GM12878 (cell line): ENCODE measurements at regions not wholly inside any gene's neighbourhood (a gene's known extent, or its start where the extent isn't known, plus 50 kb on each side); places are given as distances from the start of the nearest gene placed in this dataset.

ENCODE experiments used
- ATAC-seq: fragments of 200-7000 bp; cut with Tn5 transposase; 3 replicates; pipeline ENCODE4 v1.9.1; 2020; ENCODE audit warnings: mild to moderate bottlenecking, moderate library complexity
- BruUV-seq: library from RNA; stranded (reverse); fragments of 400-500 nt; replicated peaks from 2 replicates; lab custom pipeline; 2021; lab: Mats Ljungman, UMichigan
- CTCF ChIA-PET: fragments of 300-600 bp; sonication (Branson Sonifier 250); formaldehyde crosslinking; extraction: SDS; loops from one replicate; lab custom pipeline; 2021; ENCODE audit warnings: inconsistent platforms; lab: Yijun Ruan, JAX
- POLR2A ChIA-PET: fragments of 350-600 bp; formaldehyde crosslinking; extraction: SDS; loops from one replicate; lab custom pipeline; 2021; ENCODE audit warnings: inconsistent platforms; lab: Charles Lee
- RAD21 ChIA-PET: fragments of 300-600 bp; sonication (Branson Sonifier 250); formaldehyde crosslinking; loops from one replicate; lab custom pipeline; 2023; ENCODE audit warnings: antibody characterized with exemption; ENCODE audit not compliant: unreplicated experiment; lab: Charles Lee
- SMC1A ChIA-PET: fragments of 300-600 bp; sonication (Branson Sonifier 250); formaldehyde crosslinking; loops from one replicate; lab custom pipeline; 2023; ENCODE audit not compliant: unreplicated experiment, uncharacterized antibody; lab: Charles Lee
- DNase-seq: peaks from one replicate; pipeline ENCODE4 v3.0.0-alpha.2; 2011; ENCODE audit warnings: low read depth, low spot score
- FAIRE-seq: peaks from 3 replicates; lab custom pipeline; 2011; peaks lifted over from hg19 to GRCh38; lab: Jason Lieb, UNC
- H2AFZ ChIP-seq: 2 replicates; pipeline ENCODE4 v1.6.0; 2011; ENCODE audit warnings: low read depth, low read length, control low read depth; ENCODE audit not compliant: control insufficient read depth
- H3K27ac ChIP-seq: 2 replicates; pipeline ENCODE4 v1.5.1; 2011; ENCODE audit warnings: control low read depth; ENCODE audit not compliant: control insufficient read depth, insufficient read depth
- H3K27me3 ChIP-seq, 2 experiments: replicated peaks in 1 of 2; 2 replicates each; pipeline versions ENCODE4 v1.6.0 to v1.6.1; 2011; ENCODE audit warnings: low read length in 1 of 2; ENCODE audit not compliant: control insufficient read depth in 2 of 2, insufficient read depth in 2 of 2
- H3K36me3 ChIP-seq, 2 experiments: 2 replicates each; pipeline ENCODE4 v1.5.1; 2011; ENCODE audit warnings: low read length in 1 of 2; ENCODE audit not compliant: control insufficient read depth in 2 of 2, insufficient read depth in 2 of 2
- H3K4me1 ChIP-seq: 2 replicates; pipeline ENCODE4 v1.6.1; 2011; ENCODE audit warnings: mild to moderate bottlenecking, low read length, moderate library complexity, mixed read lengths; ENCODE audit not compliant: control insufficient read depth, insufficient read depth
- H3K4me2 ChIP-seq: 2 replicates; pipeline ENCODE4 v1.6.0; 2011; ENCODE audit warnings: control low read depth; ENCODE audit not compliant: control insufficient read depth, insufficient read depth
- H3K4me3 ChIP-seq: fragments of 200-600 bp; sonication (generic); 2 replicates; pipeline ENCODE4 v1.5.1; 2016
- H3K79me2 ChIP-seq: 2 replicates; pipeline ENCODE4 v1.6.0; 2011; ENCODE audit warnings: low read length; ENCODE audit not compliant: control insufficient read depth, insufficient read depth
- H3K9ac ChIP-seq: 2 replicates; pipeline ENCODE4 v1.8.0; 2011; ENCODE audit warnings: low read length, control low read depth, mixed read lengths; ENCODE audit not compliant: control insufficient read depth, insufficient read depth
- H3K9me3 ChIP-seq: replicated peaks from 3 replicates; pipeline ENCODE4 v1.5.1; 2011; ENCODE audit warnings: mild to moderate bottlenecking, low read length; ENCODE audit not compliant: control insufficient read depth, insufficient read depth
- H4K20me1 ChIP-seq: 2 replicates; pipeline ENCODE4 v1.6.0; 2011; ENCODE audit not compliant: control insufficient read depth, insufficient read depth
- BRCA1 ChIP-seq: IDR thresholded peaks from 2 replicates; pipeline ENCODE4 v1.6.1; 2011; ENCODE audit warnings: low read depth, low read length, improper control_type of control experiment
- DPF2 ChIP-seq: fragments of 450-650 bp; IDR thresholded peaks from 2 replicates; pipeline ENCODE4 v1.6.1; 2017; ENCODE audit warnings: mild to moderate bottlenecking
- MEF2A ChIP-seq: IDR thresholded peaks from 2 replicates; pipeline ENCODE4 v1.6.1; 2011; ENCODE audit warnings: low read depth, mild to moderate bottlenecking, low read length, moderate library complexity; ENCODE audit not compliant: insufficient read depth
- NR2C2 ChIP-seq: IDR thresholded peaks from 2 replicates; pipeline ENCODE4 v1.6.1; 2011; ENCODE audit warnings: borderline replicate concordance, low read depth; ENCODE audit not compliant: control insufficient read depth, insufficient read length
- SMAD1 ChIP-seq: fragments of 450-650 bp; IDR thresholded peaks from 2 replicates; pipeline ENCODE4 v1.6.1; 2018; ENCODE audit warnings: mild to moderate bottlenecking, low read depth; ENCODE audit not compliant: partially characterized antibody
- SREBF2 ChIP-seq: IDR thresholded peaks from 2 replicates; pipeline ENCODE4 v1.6.1; 2012; ENCODE audit warnings: mild to moderate bottlenecking, low read length
- YBX1 ChIP-seq: fragments of 450-650 bp; IDR thresholded peaks from 2 replicates; pipeline ENCODE4 v1.6.1; 2016; ENCODE audit warnings: antibody characterized with exemption
- ZNF217 ChIP-seq: fragments of 450-650 bp; IDR thresholded peaks from 2 replicates; pipeline ENCODE4 v1.6.1; 2017; ENCODE audit warnings: antibody characterized with exemption, mild to moderate bottlenecking
- WGBS: methylation state at CpG from one replicate; pipeline ENCODE4 v1.1.6; 2016; ENCODE audit warnings: low lambda C conversion rate; ENCODE audit not compliant: insufficient replicate concordance, insufficient coverage; ENCODE audit errors: missing lambda C conversion rate; 5-methylcytosine and 5-hydroxymethylcytosine counted together
- in situ Hi-C: fragments of 300-500 bp; cut with MboI; formaldehyde crosslinking; loops from 9 replicates; pipeline ENCODE4 v1.14.3; 2018; ENCODE audit warnings: mixed read lengths
- intact Hi-C: fragments of 100-400 bp; cut with micrococcal nuclease; formaldehyde crosslinking; loops from one replicate; pipeline ENCODE4 v1.14.2; 2022; ENCODE audit not compliant: unreplicated experiment
- TF ChIP-seq, protein P1 (sequence below): fragments of 450-650 bp; IDR thresholded peaks from 2 replicates; pipeline ENCODE4 v1.6.1; 2017; ENCODE audit warnings: low read depth, mild to moderate bottlenecking, moderate library complexity
- TF ChIP-seq, protein P2 (sequence below): fragments of 450-650 bp; formaldehyde crosslinking; IDR thresholded peaks from 2 replicates; pipeline ENCODE4 v1.5.0; 2022; ENCODE audit warnings: mild to moderate bottlenecking, missing genetic modification characterization
- TF ChIP-seq, protein P3 (sequence below): IDR thresholded peaks from 2 replicates; pipeline ENCODE4 v1.6.1; 2012; ENCODE audit warnings: improper control_type of control experiment, low read depth, low read length; ENCODE audit not compliant: insufficient replicate concordance

DNA sequence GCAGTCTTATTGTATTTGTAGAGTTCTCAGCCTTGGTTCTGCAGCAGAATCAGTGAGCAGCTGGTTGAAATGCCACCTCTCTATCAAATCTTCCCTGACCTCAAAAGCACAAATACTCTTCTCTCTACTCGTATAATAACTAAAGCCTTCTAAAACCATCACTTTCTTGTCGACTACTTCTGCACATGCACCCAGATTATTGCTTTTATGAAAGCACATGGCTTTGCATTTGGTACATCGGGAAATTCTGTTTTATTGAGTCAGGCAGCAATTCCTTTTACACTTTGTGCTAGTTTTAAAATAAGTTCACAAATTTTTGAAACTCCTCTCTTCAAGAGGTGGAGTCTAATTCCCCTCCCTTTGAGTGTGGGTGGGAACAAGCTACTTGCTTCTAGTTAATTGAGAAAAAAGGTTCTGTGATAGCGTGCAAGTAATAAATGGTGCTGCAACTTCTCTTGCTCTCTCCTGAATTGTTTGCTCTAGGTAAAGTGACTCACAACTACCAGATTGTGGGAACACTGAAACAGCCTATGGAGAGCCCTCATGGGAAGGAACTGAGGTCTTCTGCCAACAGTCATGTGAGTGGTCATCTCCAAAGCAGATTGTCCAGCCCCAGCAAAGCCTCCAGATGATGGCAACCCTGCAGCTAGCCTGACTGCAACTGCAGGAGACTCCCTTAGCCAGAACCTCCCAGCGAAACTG is 66.0 kb upstream of the TAF1L start:
- Histone ChIP-seq H3K27me3 (no peaks in the 10 kb centered on the region; a peak in 1 of 4 replicates), H3K9ac (no peak overlapping the region), H3K4me3 (no peak overlapping the region), H3K79me2 (no peaks in the 10 kb centered on the region), H3K4me2 (no peak overlapping the region), H3K36me3 (no peaks in the 10 kb centered on the region), H3K27ac (no peak overlapping the region), H3K9me3 (no peaks in the 10 kb centered on the region), H3K4me1 (no peaks in the 10 kb centered on the region), H2AFZ (no peak overlapping the region), H4K20me1 (no peaks in the 10 kb centered on the region)
- intact Hi-C loops (loop anchor here (5.0 kb wide), 1 partner anchor 114 kb away; no protein-coding TSS in a partner anchor), in situ Hi-C loops (no loop called here)
- no peak for ATAC-seq
- ChIA-PET RAD21 (no interaction called here), CTCF (interaction anchor here (1.2 to 1.8 kb wide), 4 partner anchors 112 to 323 kb away, joined by 3 to 4 read pairs (median 4); no protein-coding TSS in a partner anchor), SMC1A (interaction anchor here (2.4 kb wide), 1 partner anchor 120 kb away, joined by 7 read pairs; no protein-coding TSS in a partner anchor), POLR2A (no interaction called here)
- no peak for FAIRE-seq
- DNase-seq: no peak
- BruUV-seq: no TSS peak
- WGBS: 5% methylated on average over 5 of the region's 5 CpGs
- TF ChIP-seq SMAD1 (no peak), NR2C2 (no peak), DPF2 (no peak), MEF2A (no peak), ZNF217 (no peak), BRCA1 (no peak), SREBF2 (no peak), YBX1 (no peak)
- TF ChIP-seq, protein P1, sequence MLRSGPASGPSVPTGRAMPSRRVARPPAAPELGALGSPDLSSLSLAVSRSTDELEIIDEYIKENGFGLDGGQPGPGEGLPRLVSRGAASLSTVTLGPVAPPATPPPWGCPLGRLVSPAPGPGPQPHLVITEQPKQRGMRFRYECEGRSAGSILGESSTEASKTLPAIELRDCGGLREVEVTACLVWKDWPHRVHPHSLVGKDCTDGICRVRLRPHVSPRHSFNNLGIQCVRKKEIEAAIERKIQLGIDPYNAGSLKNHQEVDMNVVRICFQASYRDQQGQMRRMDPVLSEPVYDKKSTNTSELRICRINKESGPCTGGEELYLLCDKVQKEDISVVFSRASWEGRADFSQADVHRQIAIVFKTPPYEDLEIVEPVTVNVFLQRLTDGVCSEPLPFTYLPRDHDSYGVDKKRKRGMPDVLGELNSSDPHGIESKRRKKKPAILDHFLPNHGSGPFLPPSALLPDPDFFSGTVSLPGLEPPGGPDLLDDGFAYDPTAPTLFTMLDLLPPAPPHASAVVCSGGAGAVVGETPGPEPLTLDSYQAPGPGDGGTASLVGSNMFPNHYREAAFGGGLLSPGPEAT: no peak
- TF ChIP-seq, protein P2, sequence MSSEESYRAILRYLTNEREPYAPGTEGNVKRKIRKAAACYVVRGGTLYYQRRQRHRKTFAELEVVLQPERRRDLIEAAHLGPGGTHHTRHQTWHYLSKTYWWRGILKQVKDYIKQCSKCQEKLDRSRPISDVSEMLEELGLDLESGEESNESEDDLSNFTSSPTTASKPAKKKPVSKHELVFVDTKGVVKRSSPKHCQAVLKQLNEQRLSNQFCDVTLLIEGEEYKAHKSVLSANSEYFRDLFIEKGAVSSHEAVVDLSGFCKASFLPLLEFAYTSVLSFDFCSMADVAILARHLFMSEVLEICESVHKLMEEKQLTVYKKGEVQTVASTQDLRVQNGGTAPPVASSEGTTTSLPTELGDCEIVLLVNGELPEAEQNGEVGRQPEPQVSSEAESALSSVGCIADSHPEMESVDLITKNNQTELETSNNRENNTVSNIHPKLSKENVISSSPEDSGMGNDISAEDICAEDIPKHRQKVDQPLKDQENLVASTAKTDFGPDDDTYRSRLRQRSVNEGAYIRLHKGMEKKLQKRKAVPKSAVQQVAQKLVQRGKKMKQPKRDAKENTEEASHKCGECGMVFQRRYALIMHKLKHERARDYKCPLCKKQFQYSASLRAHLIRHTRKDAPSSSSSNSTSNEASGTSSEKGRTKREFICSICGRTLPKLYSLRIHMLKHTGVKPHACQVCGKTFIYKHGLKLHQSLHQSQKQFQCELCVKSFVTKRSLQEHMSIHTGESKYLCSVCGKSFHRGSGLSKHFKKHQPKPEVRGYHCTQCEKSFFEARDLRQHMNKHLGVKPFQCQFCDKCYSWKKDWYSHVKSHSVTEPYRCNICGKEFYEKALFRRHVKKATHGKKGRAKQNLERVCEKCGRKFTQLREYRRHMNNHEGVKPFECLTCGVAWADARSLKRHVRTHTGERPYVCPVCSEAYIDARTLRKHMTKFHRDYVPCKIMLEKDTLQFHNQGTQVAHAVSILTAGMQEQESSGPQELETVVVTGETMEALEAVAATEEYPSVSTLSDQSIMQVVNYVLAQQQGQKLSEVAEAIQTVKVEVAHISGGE (CRISPR knock-in tag): no peak
- TF ChIP-seq, protein P3, sequence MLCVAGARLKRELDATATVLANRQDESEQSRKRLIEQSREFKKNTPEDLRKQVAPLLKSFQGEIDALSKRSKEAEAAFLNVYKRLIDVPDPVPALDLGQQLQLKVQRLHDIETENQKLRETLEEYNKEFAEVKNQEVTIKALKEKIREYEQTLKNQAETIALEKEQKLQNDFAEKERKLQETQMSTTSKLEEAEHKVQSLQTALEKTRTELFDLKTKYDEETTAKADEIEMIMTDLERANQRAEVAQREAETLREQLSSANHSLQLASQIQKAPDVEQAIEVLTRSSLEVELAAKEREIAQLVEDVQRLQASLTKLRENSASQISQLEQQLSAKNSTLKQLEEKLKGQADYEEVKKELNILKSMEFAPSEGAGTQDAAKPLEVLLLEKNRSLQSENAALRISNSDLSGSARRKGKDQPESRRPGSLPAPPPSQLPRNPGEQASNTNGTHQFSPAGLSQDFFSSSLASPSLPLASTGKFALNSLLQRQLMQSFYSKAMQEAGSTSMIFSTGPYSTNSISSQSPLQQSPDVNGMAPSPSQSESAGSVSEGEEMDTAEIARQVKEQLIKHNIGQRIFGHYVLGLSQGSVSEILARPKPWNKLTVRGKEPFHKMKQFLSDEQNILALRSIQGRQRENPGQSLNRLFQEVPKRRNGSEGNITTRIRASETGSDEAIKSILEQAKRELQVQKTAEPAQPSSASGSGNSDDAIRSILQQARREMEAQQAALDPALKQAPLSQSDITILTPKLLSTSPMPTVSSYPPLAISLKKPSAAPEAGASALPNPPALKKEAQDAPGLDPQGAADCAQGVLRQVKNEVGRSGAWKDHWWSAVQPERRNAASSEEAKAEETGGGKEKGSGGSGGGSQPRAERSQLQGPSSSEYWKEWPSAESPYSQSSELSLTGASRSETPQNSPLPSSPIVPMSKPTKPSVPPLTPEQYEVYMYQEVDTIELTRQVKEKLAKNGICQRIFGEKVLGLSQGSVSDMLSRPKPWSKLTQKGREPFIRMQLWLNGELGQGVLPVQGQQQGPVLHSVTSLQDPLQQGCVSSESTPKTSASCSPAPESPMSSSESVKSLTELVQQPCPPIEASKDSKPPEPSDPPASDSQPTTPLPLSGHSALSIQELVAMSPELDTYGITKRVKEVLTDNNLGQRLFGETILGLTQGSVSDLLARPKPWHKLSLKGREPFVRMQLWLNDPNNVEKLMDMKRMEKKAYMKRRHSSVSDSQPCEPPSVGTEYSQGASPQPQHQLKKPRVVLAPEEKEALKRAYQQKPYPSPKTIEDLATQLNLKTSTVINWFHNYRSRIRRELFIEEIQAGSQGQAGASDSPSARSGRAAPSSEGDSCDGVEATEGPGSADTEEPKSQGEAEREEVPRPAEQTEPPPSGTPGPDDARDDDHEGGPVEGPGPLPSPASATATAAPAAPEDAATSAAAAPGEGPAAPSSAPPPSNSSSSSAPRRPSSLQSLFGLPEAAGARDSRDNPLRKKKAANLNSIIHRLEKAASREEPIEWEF: no peak
